Liver (tissue), 8 donors: ENCODE measurements at regions not wholly inside any gene's neighbourhood (a gene's known extent, or its start where the extent isn't known, plus 50 kb on each side); places are given as distances from the start of the nearest gene placed in this dataset.

ENCODE experiments used
- DNase-seq: peaks from one replicate; pipeline ENCODE4 v3.0.0-alpha.2; 2017; ENCODE audit warnings: low spot score
- H3K27ac ChIP-seq, 2 donors: one replicate each; pipeline ENCODE4 v1.7.0; 2013; ENCODE audit warnings: inconsistent platforms in 2 of 2, low read length in 2 of 2, control low read depth in 1 of 2, low read depth in 1 of 2, mild to moderate bottlenecking in 1 of 2
- H3K27me3 ChIP-seq, 4 donors: one replicate each; pipeline versions ENCODE4 v1.6.1 to v1.7.0; 2013; ENCODE audit warnings: low read length in 3 of 4, inconsistent platforms in 1 of 4, mild to moderate bottlenecking in 1 of 4, moderate library complexity in 1 of 4; ENCODE audit not compliant: control insufficient read depth in 4 of 4, insufficient read depth in 4 of 4
- H3K36me3 ChIP-seq, 4 donors: one replicate each; pipeline versions ENCODE4 v1.6.1 to v1.7.0; 2013; ENCODE audit warnings: low read length in 3 of 4, mild to moderate bottlenecking in 3 of 4, low read depth in 1 of 4, moderate library complexity in 1 of 4; ENCODE audit not compliant: control insufficient read depth in 4 of 4, insufficient read depth in 3 of 4
- H3K4me1 ChIP-seq, 4 donors: one replicate each; pipeline versions ENCODE4 v1.6.1 to v1.7.0; 2013; ENCODE audit warnings: low read length in 3 of 4, mild to moderate bottlenecking in 3 of 4, moderate library complexity in 1 of 4; ENCODE audit not compliant: control insufficient read depth in 4 of 4, insufficient read depth in 4 of 4
- H3K4me3 ChIP-seq, 3 donors: one replicate each; pipeline versions ENCODE4 v1.6.1 to v1.7.0; 2013; ENCODE audit warnings: low read length in 3 of 3, control low read depth in 1 of 3, low read depth in 1 of 3, mild to moderate bottlenecking in 1 of 3
- H3K9ac ChIP-seq, 2 donors: one replicate each; pipeline ENCODE4 v1.7.0; 2013; ENCODE audit warnings: low read length in 2 of 2, mild to moderate bottlenecking in 2 of 2, moderate library complexity in 2 of 2, control low read depth in 1 of 2, low read depth in 1 of 2
- H3K9me3 ChIP-seq, 4 donors: one replicate each; pipeline versions ENCODE4 v1.6.1 to v1.7.0; 2013; ENCODE audit warnings: low read length in 3 of 4; ENCODE audit not compliant: control insufficient read depth in 4 of 4
- ATF3 ChIP-seq: IDR thresholded peaks from 2 replicates; pipeline ENCODE4 v1.6.1; 2016; ENCODE audit warnings: antibody characterized with exemption
- CTCF ChIP-seq: fragments of 150-350 bp; IDR thresholded peaks from 2 replicates; pipeline ENCODE4 v1.5.1; 2017; ENCODE audit warnings: improper control_type of control experiment, low read depth, low read length; ENCODE audit not compliant: missing input control
- EGR1 ChIP-seq, 2 donors: IDR thresholded peaks; 2 replicates each; pipeline ENCODE4 v1.6.1; 2016 to 2018; ENCODE audit warnings: antibody characterized with exemption in 2 of 2, low read depth in 2 of 2
- FOXA1 ChIP-seq: IDR thresholded peaks from 2 replicates; pipeline ENCODE4 v1.6.1; 2016; ENCODE audit warnings: antibody characterized with exemption
- FOXA2 ChIP-seq: IDR thresholded peaks from 2 replicates; pipeline ENCODE4 v1.6.1; 2016; ENCODE audit warnings: antibody characterized with exemption
- GABPA ChIP-seq, 2 donors: IDR thresholded peaks in 1 of 2; conservative IDR thresholded peaks in 1 of 2; 2 replicates each; pipeline ENCODE4 v1.6.1; 2016; ENCODE audit warnings: antibody characterized with exemption in 2 of 2, mild to moderate bottlenecking in 1 of 2, moderate library complexity in 1 of 2
- HNF4A ChIP-seq, 2 donors: conservative IDR thresholded peaks; 2 replicates each; pipeline ENCODE4 v1.6.1; 2016; ENCODE audit warnings: antibody characterized with exemption in 2 of 2, mild to moderate bottlenecking in 2 of 2
- HNF4G ChIP-seq: IDR thresholded peaks from 2 replicates; pipeline ENCODE4 v1.6.1; 2016; ENCODE audit warnings: antibody characterized with exemption
- JUND ChIP-seq, 2 donors: IDR thresholded peaks; 2 replicates each; pipeline ENCODE4 v1.6.1; 2016; ENCODE audit warnings: antibody characterized with exemption in 2 of 2
- MAX ChIP-seq: IDR thresholded peaks from 2 replicates; pipeline ENCODE4 v1.6.1; 2016; ENCODE audit warnings: antibody characterized with exemption
- RAD21 ChIP-seq, 2 donors: IDR thresholded peaks; 2 replicates each; pipeline ENCODE4 v1.6.1; 2016; ENCODE audit warnings: antibody characterized with exemption in 2 of 2, mild to moderate bottlenecking in 2 of 2
- REST ChIP-seq: IDR thresholded peaks from 2 replicates; pipeline ENCODE4 v1.6.1; 2016; ENCODE audit warnings: antibody characterized with exemption, mild to moderate bottlenecking
- SP1 ChIP-seq: IDR thresholded peaks from 2 replicates; pipeline ENCODE4 v1.6.1; 2018; ENCODE audit warnings: antibody characterized with exemption, mild to moderate bottlenecking
- TAF1 ChIP-seq: conservative IDR thresholded peaks from 2 replicates; pipeline ENCODE4 v1.6.1; 2016; ENCODE audit warnings: antibody characterized with exemption, mild to moderate bottlenecking
- ZBTB33 ChIP-seq: IDR thresholded peaks from 2 replicates; pipeline ENCODE4 v1.6.1; 2016; ENCODE audit warnings: antibody characterized with exemption
- WGBS: extraction: QIAGEN DNeasy Blood & Tissue Kit; methylation state at CpG from one replicate; pipeline ENCODE4 v1.1.7; 2013; 5-methylcytosine and 5-hydroxymethylcytosine counted together
- donor health status: healthy.
- donor health status: healthy.
- donor health status: healthy.
- donor health status: healthy.
- donor health status: healthy.

GRCh38 chr13:109509154-109509900 lies 277.1 kb downstream of the IRS2 start:
- H3K9me3 ChIP-seq: no peaks in the 10 kb centered on the region
- H3K9ac ChIP-seq: no peak overlapping the region
- TF ChIP-seq ATF3 (no peak), REST (no peak), ZBTB33 (no peak), RAD21 (IDR thresholded peaks at IDR 0.05) (no peak), CTCF (no peak), SP1 (no peak), GABPA (IDR thresholded peaks at IDR 0.05 in 1 of 2, conservative IDR thresholded peaks at IDR 0.05 in 1 of 2) (no peak), EGR1 (IDR thresholded peaks at IDR 0.05; ENCODE audit: low read depth in 2 of 2) (no peak), HNF4G (no peak), HNF4A (conservative IDR thresholded peaks at IDR 0.05) (no peak), FOXA1 (no peak), MAX (no peak), FOXA2 (no peak)
- WGBS: 91% methylated on average over 4 of the region's 4 CpGs
- H3K36me3 ChIP-seq: no peaks in the 10 kb centered on the region
- no peaks in the 10 kb centered on the region for H3K4me1 ChIP-seq
- DNase-seq: no peak
- H3K27ac ChIP-seq: no peak overlapping the region
- H3K27me3 ChIP-seq: no peaks in the 10 kb centered on the region
- H3K4me3 ChIP-seq: no peak overlapping the region

- DNase-seq: no peak
- H3K36me3 ChIP-seq: no peaks in the 10 kb centered on the region
- H3K9me3 ChIP-seq: no peaks in the 10 kb centered on the region
- no peak overlapping the region for H3K4me3 ChIP-seq
- no peak overlapping the region for H3K9ac ChIP-seq
- H3K27me3 ChIP-seq: no peaks in the 10 kb centered on the region
- H3K4me1 ChIP-seq: no peaks in the 10 kb centered on the region
- 67% methylated on average over 6 of the region's 6 CpGs for WGBS
- no peak overlapping the region for H3K27ac ChIP-seq
- TF ChIP-seq ATF3 (no peak), HNF4A (conservative IDR thresholded peaks at IDR 0.05) (no peak), MAX (no peak), ZBTB33 (no peak), TAF1 (no peak), CTCF (no peak), JUND (IDR thresholded peaks at IDR 0.05) (no peak)
These were observed 286.1 kb downstream of the IRS2 start for GRCh38 chr13:109500146-109500773.
